ENCODE measurements at regions not wholly inside any gene's neighbourhood (a gene's known extent, or its start where the extent isn't known, plus 50 kb on each side); places are given as distances from the start of the nearest gene placed in this dataset.

- intact Hi-C loops (cut with DNase I) = no loop called here
- DNase-seq (peak; percentile 47), ATAC-seq (ENCODE audit: poor library complexity) (peak; percentile 88)
Observed at GRCh38 chr11:109085708-109086373, 336.1 kb upstream of the C11orf87 start.

DNA sequence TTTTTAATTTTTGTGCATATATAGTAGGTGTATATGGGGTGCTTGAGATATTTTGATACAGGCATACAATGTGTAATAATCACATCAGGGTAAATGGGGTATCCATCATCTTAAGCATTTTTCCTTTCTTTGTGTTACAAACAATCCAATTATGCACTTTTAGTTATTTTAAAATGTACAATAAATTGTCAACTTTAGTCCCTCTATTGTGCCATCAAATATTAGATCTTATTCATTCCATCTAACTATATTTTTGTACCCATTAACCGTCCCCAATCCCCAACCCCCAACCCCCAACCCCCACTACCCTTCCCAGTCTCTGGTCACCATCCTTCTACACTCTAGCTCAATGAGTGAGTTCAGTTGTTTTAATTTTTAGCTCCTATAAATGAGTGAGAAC is 335.1 kb upstream of the C11orf87 start:
- intact Hi-C loops (cut with DNase I) = no loop called here
- ATAC-seq (ENCODE audit: poor library complexity) = no peak
- no peak for DNase-seq

- DNase-seq = no peak
- intact Hi-C loops (cut with DNase I) = no loop called here
Observed at GRCh38 chr11:109088086-109088485, 333.9 kb upstream of the C11orf87 start.

DNA sequence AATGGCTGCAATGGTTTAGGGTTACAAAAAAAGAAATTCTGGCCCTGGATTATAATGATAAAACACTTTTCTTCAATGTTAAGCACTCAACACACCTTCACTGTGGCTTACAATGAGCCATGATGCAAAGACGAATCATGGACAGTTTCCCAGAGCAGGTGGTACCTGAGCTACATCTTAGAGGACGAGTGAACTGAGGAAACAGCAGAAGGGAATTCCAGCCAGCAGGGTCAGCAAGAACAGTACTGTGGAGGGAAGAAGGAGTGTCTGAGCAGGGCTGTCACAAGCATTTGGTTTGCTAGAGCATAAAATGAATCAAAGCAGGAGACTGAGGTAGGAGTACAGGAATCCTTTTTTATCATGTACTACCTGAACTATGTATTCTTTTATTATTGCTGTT is 332.8 kb upstream of the C11orf87 start:
- intact Hi-C loops (cut with DNase I) = no loop called here
- DNase-seq = no peak
- no peak for ATAC-seq (ENCODE audit: poor library complexity)

More at GRCh38 chr11:109088086-109088485, 333.9 kb upstream of the C11orf87 start:
- no peak for ATAC-seq (ENCODE audit: poor library complexity)

- intact Hi-C loops (cut with DNase I) = no loop called here
- ATAC-seq (ENCODE audit: poor library complexity) (no peak), DNase-seq (no peak)
Observed at GRCh38 chr11:109093354-109093753, 328.6 kb upstream of the C11orf87 start.

- intact Hi-C loops (cut with DNase I) = no loop called here
- no peak for ATAC-seq (ENCODE audit: poor library complexity)
- no peak for DNase-seq
Observed at GRCh38 chr11:109096266-109096665, 325.7 kb upstream of the C11orf87 start.

GRCh38 chr11:109106151-109106906 is 315.7 kb upstream of the C11orf87 start:
- DNase-seq = no peak
- intact Hi-C loops (cut with DNase I) = no loop called here
- no peak for ATAC-seq (ENCODE audit: poor library complexity)

DNA sequence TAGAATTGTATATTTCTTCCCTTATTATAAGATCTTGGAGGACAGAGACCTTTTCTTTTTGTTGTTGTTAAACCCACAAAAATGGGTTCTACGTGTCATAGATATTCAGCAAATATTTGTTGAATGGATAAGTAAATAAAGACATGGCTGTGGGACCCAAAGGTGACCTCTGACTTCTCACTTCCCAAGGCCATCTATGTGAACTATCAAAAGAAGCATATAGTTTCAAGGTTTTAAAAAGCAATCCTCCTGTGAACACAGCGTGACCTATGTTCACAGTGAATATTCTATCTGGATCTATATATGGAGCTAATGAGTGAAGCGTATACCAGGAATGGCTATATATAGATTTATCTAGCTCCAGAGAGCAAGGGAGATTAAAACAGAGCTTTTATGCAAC is 312.8 kb upstream of the C11orf87 start:
- peak; percentile 49 for ATAC-seq (ENCODE audit: poor library complexity)
- intact Hi-C loops (cut with DNase I) = no loop called here
- no peak for DNase-seq

DNA sequence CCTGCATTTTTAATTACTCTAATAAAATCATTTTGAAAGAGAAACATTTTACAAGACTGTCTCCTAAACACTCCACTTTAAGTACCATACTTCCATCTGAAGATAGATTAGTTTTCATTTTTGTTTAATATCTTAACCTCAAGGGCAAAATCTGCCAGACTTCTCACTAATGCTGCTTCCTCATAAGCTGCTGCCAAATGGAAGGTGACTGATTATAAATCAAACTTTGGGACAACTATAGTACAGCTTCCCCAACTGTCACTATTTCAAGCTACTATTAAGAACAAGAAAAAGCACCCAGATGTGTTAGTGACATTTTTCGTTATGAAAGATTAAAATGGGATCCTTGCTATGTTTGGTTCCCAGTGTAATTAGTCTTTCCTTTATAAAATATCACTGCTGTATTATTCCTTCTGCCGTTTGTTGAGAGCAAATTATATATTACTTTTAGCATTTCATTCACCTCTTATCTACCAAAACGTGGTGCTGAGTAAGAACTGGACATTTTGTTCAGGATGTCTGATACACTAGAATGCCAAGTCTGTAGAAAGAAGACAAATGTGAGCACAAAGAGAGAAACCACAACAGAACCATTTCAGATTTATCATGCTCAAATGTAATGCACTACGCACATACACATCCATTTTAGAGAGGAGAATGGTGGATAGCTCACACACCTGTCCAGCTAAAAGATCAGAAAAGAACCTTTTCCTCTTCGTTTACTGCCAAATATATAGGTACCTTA is 312.2 kb upstream of the C11orf87 start:
- intact Hi-C loops (cut with DNase I) = no loop called here
- DNase-seq (no peak), ATAC-seq (ENCODE audit: poor library complexity) (no peak)

- intact Hi-C loops (cut with DNase I) = no loop called here
- no peak for DNase-seq
- no peak for ATAC-seq (ENCODE audit: poor library complexity)
Observed at GRCh38 chr11:109112261-109112660, 309.7 kb upstream of the C11orf87 start.

GRCh38 chr11:109112821-109113280 is 309.1 kb upstream of the C11orf87 start:
- intact Hi-C loops (cut with DNase I) = no loop called here
- ATAC-seq (ENCODE audit: poor library complexity) = peak; percentile 31

GRCh38 chr11:109120341-109120740 is 301.6 kb upstream of the C11orf87 start:
- ATAC-seq (ENCODE audit: poor library complexity) = no peak
- DNase-seq = no peak
- intact Hi-C loops (cut with DNase I) = no loop called here

More at GRCh38 chr11:109112821-109113280, 309.1 kb upstream of the C11orf87 start:
- DNase-seq = no peak

DNA sequence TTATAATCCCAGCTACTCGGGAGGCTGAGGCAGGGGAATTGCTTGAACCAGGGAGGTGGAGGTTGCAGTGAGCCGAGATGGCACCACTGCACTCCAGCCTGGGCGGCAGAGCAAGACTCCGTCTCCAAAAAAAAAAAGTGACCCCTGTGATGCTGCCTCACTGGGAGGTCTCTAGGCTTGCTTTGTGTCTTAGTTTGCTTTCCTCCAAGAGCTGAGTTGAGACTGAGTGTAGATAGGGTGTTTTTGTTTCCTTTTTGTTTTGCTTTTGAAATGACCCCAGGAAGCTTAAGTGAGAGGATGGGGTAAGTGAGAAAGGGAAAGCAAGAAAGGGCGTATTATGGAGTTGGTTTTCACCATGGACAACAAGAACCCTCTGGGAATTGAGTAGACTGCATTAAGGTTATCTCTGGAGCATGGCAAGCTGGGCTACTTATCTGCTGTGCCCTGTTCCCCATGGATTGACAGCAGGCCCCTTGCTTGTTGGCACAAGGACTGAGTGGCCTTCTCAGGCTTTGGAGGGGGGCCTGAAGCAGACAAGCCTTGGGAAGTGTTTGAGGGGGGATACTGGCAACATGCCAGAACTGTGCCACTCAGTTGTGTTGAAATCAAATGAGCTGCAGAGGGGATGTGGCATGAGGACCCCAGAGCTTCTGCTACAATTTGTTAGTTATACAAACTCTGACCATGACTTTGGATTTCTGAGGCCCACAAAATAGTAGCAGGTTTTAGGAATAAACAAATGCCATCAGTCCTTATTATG is 300.6 kb upstream of the C11orf87 start:
- DNase-seq (no peak), ATAC-seq (ENCODE audit: poor library complexity) (no peak)
- intact Hi-C loops (cut with DNase I) = no loop called here

GRCh38 chr11:109123816-109124787 is 297.9 kb upstream of the C11orf87 start:
- intact Hi-C loops (cut with DNase I) = no loop called here
- peak; percentile 97 for ATAC-seq (ENCODE audit: poor library complexity)
- DNase-seq = peak; percentile 64

- no peak for ATAC-seq (ENCODE audit: poor library complexity)
- intact Hi-C loops (cut with DNase I) = no loop called here
- no peak for DNase-seq
Observed at GRCh38 chr11:109130910-109131309, 291.1 kb upstream of the C11orf87 start.

DNA sequence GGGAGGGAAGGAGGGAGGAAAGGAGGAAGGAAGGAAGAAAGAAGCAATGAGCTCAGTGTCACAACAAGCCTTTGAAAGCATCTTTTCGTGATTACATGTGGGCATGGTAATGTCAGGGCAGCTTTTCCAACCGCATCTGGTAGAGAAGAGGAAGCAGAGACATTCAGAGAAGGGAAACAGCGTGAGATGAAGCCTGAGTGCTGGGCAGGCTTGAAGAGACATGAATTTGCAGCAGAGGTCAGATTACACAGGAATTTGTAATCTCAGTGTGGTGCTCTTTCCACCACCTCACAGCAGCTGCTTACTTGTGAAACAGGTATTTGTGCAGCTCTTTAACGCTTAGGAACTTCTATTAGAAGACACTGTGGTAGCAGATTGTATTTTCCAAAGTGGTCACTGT is 289.5 kb upstream of the C11orf87 start:
- DNase-seq = no peak
- intact Hi-C loops (cut with DNase I) = no loop called here
- ATAC-seq (ENCODE audit: poor library complexity) = no peak

DNA sequence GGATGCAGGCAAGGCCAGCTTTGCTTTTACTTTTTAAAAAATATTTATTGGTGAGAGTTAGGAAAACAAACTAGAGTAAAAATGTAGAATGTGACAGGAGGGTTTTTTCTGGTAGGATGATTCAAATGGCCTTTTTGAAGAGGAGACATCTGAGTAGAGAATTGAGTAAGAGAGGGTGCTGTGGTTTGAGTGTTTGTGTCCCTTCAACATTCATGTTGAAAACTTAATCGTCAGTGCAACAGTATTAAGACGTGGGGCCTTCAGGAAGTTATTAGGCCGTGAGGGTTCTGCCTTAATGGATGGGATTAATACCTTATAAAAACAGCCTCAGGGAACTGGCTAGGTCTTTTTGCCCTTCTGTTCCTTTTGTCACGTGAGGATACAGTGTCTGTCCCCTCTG is 288.8 kb upstream of the C11orf87 start:
- no peak for ATAC-seq (ENCODE audit: poor library complexity)
- no peak for DNase-seq
- intact Hi-C loops (cut with DNase I) = no loop called here

- DNase-seq (no peak), ATAC-seq (ENCODE audit: poor library complexity) (no peak)
- intact Hi-C loops (cut with DNase I) = no loop called here
Observed at GRCh38 chr11:109135627-109136026, 286.4 kb upstream of the C11orf87 start.

Data from Right ventricle myocardium superior (tissue), 1 donor.